ENCODE measurements at regions not wholly inside any gene's neighbourhood (a gene's known extent, or its start where the extent isn't known, plus 50 kb on each side); places are given as distances from the start of the nearest gene placed in this dataset.
A peak's percentile ranks its signal among the peaks of the same experiment; 100 is the strongest.

DNA sequence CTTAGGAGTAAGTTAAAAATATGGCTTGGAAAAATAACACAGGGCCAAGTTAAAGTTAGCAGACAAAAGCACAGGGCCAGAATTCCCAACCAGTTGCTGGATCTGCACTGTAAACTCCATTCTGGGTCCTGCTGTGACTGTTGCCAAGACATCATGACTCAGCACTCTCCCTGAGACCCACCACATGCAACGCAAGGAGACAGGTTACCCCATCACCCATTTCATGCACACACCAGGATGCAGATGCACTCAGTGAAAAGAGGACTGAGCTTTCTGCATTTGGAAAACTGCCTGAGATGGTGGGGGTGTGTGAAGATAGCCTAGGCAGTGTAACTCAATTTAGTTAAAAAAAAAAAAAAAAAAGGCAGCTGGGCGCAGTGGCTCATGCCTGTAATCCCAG, 97.6 kb upstream of the ZNF438 start:
- H3K4me3 ChIP-seq (replicated peaks in 1 of 2; ENCODE audit: low read depth in 2 of 2, low read length in 2 of 2) = no peak overlapping the region
- TF ChIP-seq CTCF (IDR thresholded peaks at IDR 0.05; ENCODE audit: low read depth, low read length) = no peak
- DNase-seq (ENCODE audit: low read depth in 2 of 2) = peak; percentile 83 to 96

DNA sequence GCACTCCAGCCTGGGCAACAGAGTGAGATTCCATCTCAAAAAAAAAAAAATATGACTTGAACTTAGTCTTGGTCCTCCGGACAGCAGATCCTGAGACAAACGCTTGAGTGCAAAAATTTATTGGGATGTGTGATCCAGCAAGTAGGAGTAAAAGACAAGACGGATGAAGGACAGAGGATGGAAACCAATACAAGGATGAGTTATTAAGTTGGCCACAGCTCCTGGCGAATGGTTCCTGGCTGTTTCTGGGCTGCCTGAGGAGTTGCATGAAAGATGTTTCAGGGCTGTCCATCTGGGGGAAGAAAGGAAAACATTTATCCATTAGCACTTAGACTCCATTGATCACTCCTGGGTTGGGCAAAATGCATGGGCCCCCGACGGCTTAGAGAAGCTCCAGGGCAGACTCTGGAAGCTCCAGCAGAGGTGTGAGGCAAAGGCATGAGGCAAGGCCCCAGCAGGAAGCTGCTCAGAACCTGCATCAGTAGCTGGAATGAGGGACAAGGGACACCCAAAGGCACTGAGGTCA, 98.3 kb upstream of the ZNF438 start:
- no peak overlapping the region for H3K4me3 ChIP-seq (replicated peaks in 1 of 2; ENCODE audit: low read depth in 2 of 2, low read length in 2 of 2)
- no peak for TF ChIP-seq CTCF (IDR thresholded peaks at IDR 0.05; ENCODE audit: low read depth, low read length)
- DNase-seq (ENCODE audit: low read depth in 2 of 2) = no peak

- TF ChIP-seq CTCF (IDR thresholded peaks at IDR 0.05; ENCODE audit: low read depth, low read length) = no peak
- H3K4me3 ChIP-seq (replicated peaks in 1 of 2; ENCODE audit: low read depth in 2 of 2, low read length in 2 of 2) = no peak overlapping the region
- no peak for DNase-seq (ENCODE audit: low read depth in 2 of 2)
These were observed 98.7 kb upstream of the ZNF438 start for GRCh38 chr10:31130406-31130805.

- no peak overlapping the region for H3K4me3 ChIP-seq (replicated peaks in 1 of 2; ENCODE audit: low read depth in 2 of 2, low read length in 2 of 2)
- no peak for DNase-seq (ENCODE audit: low read depth in 2 of 2)
- TF ChIP-seq CTCF (IDR thresholded peaks at IDR 0.05; ENCODE audit: low read depth, low read length) = no peak
These were observed 99.6 kb upstream of the ZNF438 start for GRCh38 chr10:31131251-31131650.

GRCh38 chr10:31132681-31133244, 101.1 kb upstream of the ZNF438 start:
- H3K4me3 ChIP-seq (replicated peaks in 1 of 2; ENCODE audit: low read depth in 2 of 2, low read length in 2 of 2) = no peak overlapping the region
- no peak for DNase-seq (ENCODE audit: low read depth in 2 of 2)
- no peak for TF ChIP-seq CTCF (IDR thresholded peaks at IDR 0.05; ENCODE audit: low read depth, low read length)

- H3K4me3 ChIP-seq (replicated peaks in 1 of 2; ENCODE audit: low read depth in 2 of 2, low read length in 2 of 2) = no peak overlapping the region
- no peak for TF ChIP-seq CTCF (IDR thresholded peaks at IDR 0.05; ENCODE audit: low read depth, low read length)
- DNase-seq (ENCODE audit: low read depth in 2 of 2) = no peak
These were observed 101.7 kb upstream of the ZNF438 start for GRCh38 chr10:31133251-31133791.
